Liver (tissue), 8 donors: ENCODE measurements at regions not wholly inside any gene's neighbourhood (a gene's known extent, or its start where the extent isn't known, plus 50 kb on each side); places are given as distances from the start of the nearest gene placed in this dataset.

Experiments used
- DNase-seq: peaks from one replicate; pipeline ENCODE4 v3.0.0-alpha.2; 2017; ENCODE audit warnings: low spot score
- H3K27ac ChIP-seq, 2 donors: one replicate each; pipeline ENCODE4 v1.7.0; 2013; ENCODE audit warnings: inconsistent platforms in 2 of 2, low read length in 2 of 2, control low read depth in 1 of 2, low read depth in 1 of 2, mild to moderate bottlenecking in 1 of 2
- H3K27me3 ChIP-seq, 4 donors: one replicate each; pipeline versions ENCODE4 v1.6.1 to v1.7.0; 2013; ENCODE audit warnings: low read length in 3 of 4, inconsistent platforms in 1 of 4, mild to moderate bottlenecking in 1 of 4, moderate library complexity in 1 of 4; ENCODE audit not compliant: control insufficient read depth in 4 of 4, insufficient read depth in 4 of 4
- H3K36me3 ChIP-seq, 4 donors: one replicate each; pipeline versions ENCODE4 v1.6.1 to v1.7.0; 2013; ENCODE audit warnings: low read length in 3 of 4, mild to moderate bottlenecking in 3 of 4, low read depth in 1 of 4, moderate library complexity in 1 of 4; ENCODE audit not compliant: control insufficient read depth in 4 of 4, insufficient read depth in 3 of 4
- H3K4me1 ChIP-seq, 4 donors: one replicate each; pipeline versions ENCODE4 v1.6.1 to v1.7.0; 2013; ENCODE audit warnings: low read length in 3 of 4, mild to moderate bottlenecking in 3 of 4, moderate library complexity in 1 of 4; ENCODE audit not compliant: control insufficient read depth in 4 of 4, insufficient read depth in 4 of 4
- H3K4me3 ChIP-seq, 3 donors: one replicate each; pipeline versions ENCODE4 v1.6.1 to v1.7.0; 2013; ENCODE audit warnings: low read length in 3 of 3, control low read depth in 1 of 3, low read depth in 1 of 3, mild to moderate bottlenecking in 1 of 3
- H3K9ac ChIP-seq, 2 donors: one replicate each; pipeline ENCODE4 v1.7.0; 2013; ENCODE audit warnings: low read length in 2 of 2, mild to moderate bottlenecking in 2 of 2, moderate library complexity in 2 of 2, control low read depth in 1 of 2, low read depth in 1 of 2
- H3K9me3 ChIP-seq, 4 donors: one replicate each; pipeline versions ENCODE4 v1.6.1 to v1.7.0; 2013; ENCODE audit warnings: low read length in 3 of 4; ENCODE audit not compliant: control insufficient read depth in 4 of 4
- ATF3 ChIP-seq: IDR thresholded peaks from 2 replicates; pipeline ENCODE4 v1.6.1; 2016; ENCODE audit warnings: antibody characterized with exemption
- CTCF ChIP-seq: fragments of 150-350 bp; IDR thresholded peaks from 2 replicates; pipeline ENCODE4 v1.5.1; 2017; ENCODE audit warnings: improper control_type of control experiment, low read depth, low read length; ENCODE audit not compliant: missing input control
- EGR1 ChIP-seq, 2 donors: IDR thresholded peaks; 2 replicates each; pipeline ENCODE4 v1.6.1; 2016 to 2018; ENCODE audit warnings: antibody characterized with exemption in 2 of 2, low read depth in 2 of 2
- FOXA1 ChIP-seq: IDR thresholded peaks from 2 replicates; pipeline ENCODE4 v1.6.1; 2016; ENCODE audit warnings: antibody characterized with exemption
- FOXA2 ChIP-seq: IDR thresholded peaks from 2 replicates; pipeline ENCODE4 v1.6.1; 2016; ENCODE audit warnings: antibody characterized with exemption
- GABPA ChIP-seq, 2 donors: IDR thresholded peaks in 1 of 2; conservative IDR thresholded peaks in 1 of 2; 2 replicates each; pipeline ENCODE4 v1.6.1; 2016; ENCODE audit warnings: antibody characterized with exemption in 2 of 2, mild to moderate bottlenecking in 1 of 2, moderate library complexity in 1 of 2
- HNF4A ChIP-seq, 2 donors: conservative IDR thresholded peaks; 2 replicates each; pipeline ENCODE4 v1.6.1; 2016; ENCODE audit warnings: antibody characterized with exemption in 2 of 2, mild to moderate bottlenecking in 2 of 2
- HNF4G ChIP-seq: IDR thresholded peaks from 2 replicates; pipeline ENCODE4 v1.6.1; 2016; ENCODE audit warnings: antibody characterized with exemption
- MAX ChIP-seq: IDR thresholded peaks from 2 replicates; pipeline ENCODE4 v1.6.1; 2016; ENCODE audit warnings: antibody characterized with exemption
- NR2F2 ChIP-seq: IDR thresholded peaks from 2 replicates; pipeline ENCODE4 v1.6.1; 2016; ENCODE audit warnings: antibody characterized with exemption
- RAD21 ChIP-seq, 2 donors: IDR thresholded peaks; 2 replicates each; pipeline ENCODE4 v1.6.1; 2016; ENCODE audit warnings: antibody characterized with exemption in 2 of 2, mild to moderate bottlenecking in 2 of 2
- REST ChIP-seq: IDR thresholded peaks from 2 replicates; pipeline ENCODE4 v1.6.1; 2016; ENCODE audit warnings: antibody characterized with exemption, mild to moderate bottlenecking
- RXRA ChIP-seq, 2 donors: IDR thresholded peaks; 2 replicates each; pipeline ENCODE4 v1.6.1; 2017 to 2018; ENCODE audit warnings: antibody characterized with exemption in 2 of 2, mild to moderate bottlenecking in 1 of 2
- SP1 ChIP-seq: IDR thresholded peaks from 2 replicates; pipeline ENCODE4 v1.6.1; 2018; ENCODE audit warnings: antibody characterized with exemption, mild to moderate bottlenecking
- TAF1 ChIP-seq: conservative IDR thresholded peaks from 2 replicates; pipeline ENCODE4 v1.6.1; 2016; ENCODE audit warnings: antibody characterized with exemption, mild to moderate bottlenecking
- YY1 ChIP-seq: IDR thresholded peaks from 2 replicates; pipeline ENCODE4 v1.6.1; 2016; ENCODE audit warnings: antibody characterized with exemption, mild to moderate bottlenecking
- ZBTB33 ChIP-seq: IDR thresholded peaks from 2 replicates; pipeline ENCODE4 v1.6.1; 2016; ENCODE audit warnings: antibody characterized with exemption
- WGBS: extraction: QIAGEN DNeasy Blood & Tissue Kit; methylation state at CpG from one replicate; pipeline ENCODE4 v1.1.7; 2013; 5-methylcytosine and 5-hydroxymethylcytosine counted together
- donor health status: healthy.
- donor health status: healthy.
- donor health status: healthy.
- donor health status: healthy.
- donor health status: healthy.

- 96% methylated on average over 10 of the region's 10 CpGs for WGBS
- Histone ChIP-seq H3K27ac (no peak overlapping the region), H3K36me3 (no peaks in the 10 kb centered on the region), H3K27me3 (no peaks in the 10 kb centered on the region), H3K4me3 (no peak overlapping the region), H3K9ac (no peak overlapping the region), H3K4me1 (peaks cover 0 to 9% (median 5%) of the 10 kb centered on the region in 4 donors), H3K9me3 (peaks cover 0 to 3% (median under 1%) of the 10 kb centered on the region in 4 donors)
- DNase-seq = no peak
- no peak for TF ChIP-seq NR2F2
- no peak for TF ChIP-seq ATF3
Measured at GRCh38 chr20:58599966-58600365, 51.1 kb upstream of the STX16 start.

GRCh38 chr20:58598211-58599015, 52.7 kb upstream of the STX16 start:
- no peak overlapping the region for H3K4me3 ChIP-seq
- H3K4me1 ChIP-seq = peaks cover 0 to 9% (median 5%) of the 10 kb centered on the region in 4 donors
- no peaks in the 10 kb centered on the region for H3K27me3 ChIP-seq
- H3K36me3 ChIP-seq = no peaks in the 10 kb centered on the region
- H3K27ac ChIP-seq = no peak overlapping the region
- no peak for DNase-seq
- TF ChIP-seq RXRA (IDR thresholded peaks at IDR 0.05) = no peak
- no peak for TF ChIP-seq GABPA (IDR thresholded peaks at IDR 0.05 in 1 of 2, conservative IDR thresholded peaks at IDR 0.05 in 1 of 2)
- no peak for TF ChIP-seq ATF3
- TF ChIP-seq RAD21 (IDR thresholded peaks at IDR 0.05) = no peak
- no peak for TF ChIP-seq SP1
- TF ChIP-seq REST = no peak
- TF ChIP-seq ZBTB33 = no peak
- no peak for TF ChIP-seq EGR1 (IDR thresholded peaks at IDR 0.05; ENCODE audit: low read depth in 2 of 2)
- TF ChIP-seq YY1 = no peak
- no peak for TF ChIP-seq NR2F2
- no peak for TF ChIP-seq CTCF
- TF ChIP-seq TAF1 = no peak
- no peak for TF ChIP-seq FOXA1
- no peak for TF ChIP-seq HNF4A (conservative IDR thresholded peaks at IDR 0.05)
- no peak for TF ChIP-seq HNF4G
- TF ChIP-seq FOXA2 = no peak
- no peak for TF ChIP-seq MAX
- H3K9me3 ChIP-seq = peaks cover 0 to 3% (median under 1%) of the 10 kb centered on the region in 4 donors
- no peak overlapping the region for H3K9ac ChIP-seq
- WGBS = 79% methylated on average over 6 of the region's 6 CpGs
